Transverse colon (tissue), 4 donors: ENCODE measurements at regions not wholly inside any gene's neighbourhood (a gene's known extent, or its start where the extent isn't known, plus 50 kb on each side); places are given as distances from the start of the nearest gene placed in this dataset.
A peak's percentile ranks its signal among the peaks of the same experiment; 100 is the strongest.

Source experiments
- DNase-seq: peaks from one replicate; pipeline ENCODE4 v3.0.0-alpha.2; 2019
- H3K27ac ChIP-seq, 4 donors: fragments of 200-600 bp; sonication (generic); 2 replicates each; pipeline ENCODE4 v1.5.1; 2016 to 2018; ENCODE audit warnings: inconsistent platforms in 4 of 4
- H3K27me3 ChIP-seq: fragments of 200-600 bp; sonication (generic); 2 replicates; pipeline ENCODE4 v1.5.1; 2017; ENCODE audit warnings: inconsistent platforms
- H3K36me3 ChIP-seq, 4 donors: fragments of 200-600 bp; sonication (generic); 2 replicates each; pipeline ENCODE4 v1.5.1; 2017 to 2019; ENCODE audit warnings: inconsistent platforms in 4 of 4
- H3K4me1 ChIP-seq, 4 donors: fragments of 200-600 bp; sonication (generic); 2 replicates each; pipeline ENCODE4 v1.5.1; 2017 to 2020; ENCODE audit warnings: inconsistent platforms in 4 of 4
- H3K4me3 ChIP-seq, 4 donors: fragments of 200-600 bp; sonication (generic); 1 replicate in 1 of 4; 2 replicates in 3 of 4; pipeline versions ENCODE4 v1.5.1 to v1.6.1; 2017 to 2019; ENCODE audit warnings: inconsistent platforms in 4 of 4
- H3K9me3 ChIP-seq, 2 donors: fragments of 200-600 bp; sonication (generic); 2 replicates each; pipeline ENCODE4 v1.5.1; 2017 to 2019; ENCODE audit warnings: inconsistent platforms in 2 of 2
- EP300 ChIP-seq: sonication (generic); formaldehyde crosslinking; IDR thresholded peaks from one replicate; pipeline ENCODE4 v1.6.1; 2017; ENCODE audit warnings: antibody characterized with exemption, low read depth
- POLR2A ChIP-seq: fragments of 450-650 bp; IDR thresholded peaks from one replicate; pipeline ENCODE4 v1.6.1; 2016; ENCODE audit warnings: antibody characterized with exemption, mild to moderate bottlenecking, moderate library complexity
- POLR2AphosphoS5 ChIP-seq, 3 donors: sonication (generic); formaldehyde crosslinking; IDR thresholded peaks; one replicate each; pipeline ENCODE4 v1.6.1; 2016; ENCODE audit warnings: antibody characterized with exemption in 3 of 3
- WGBS, 2 donors: methylation state at CpG; one replicate each; pipeline ENCODE4 v1.1.5; 2018; ENCODE audit warnings: low coverage in 1 of 2; 5-methylcytosine and 5-hydroxymethylcytosine counted together
- in situ Hi-C, 4 donors: fragments of 200-750 bp; cut with MboI; loops; one replicate each; pipeline versions ENCODE4 v1.15.0 to v1.15.1; 2017; ENCODE audit warnings: low sequenced_read_pairs in 3 of 4, low pct_ligation_motif_present in 1 of 4, low pct_unique_long_range_greater_than_20kb in 1 of 4
- intact Hi-C: fragments of 100-400 bp; cut with DNase I; formaldehyde crosslinking; loops from one replicate; pipeline ENCODE4 v1.15.1; 2023; ENCODE audit warnings: low total_unique reads
- TF ChIP-seq, protein P1 (sequence below), 5 experiments: fragments of 200-600 bp in 3 of 5; fragments of 450-650 bp in 2 of 5; sonication (generic) in 3 of 5; IDR thresholded peaks; 1 replicate in 2 of 5; 2 replicates in 3 of 5; pipeline ENCODE4 v1.5.1; 2016 to 2017; ENCODE audit warnings: antibody characterized with exemption in 5 of 5, inconsistent platforms in 3 of 5, mild to moderate bottlenecking in 2 of 5, moderate library complexity in 1 of 5

- 94% methylated on average over 8 of the region's 8 CpGs; no CpG with 5 or more reads in 1 of the 2 donors for WGBS, 2 donors
- in situ Hi-C loops = no loop called here
- intact Hi-C loops = no loop called here
- TF ChIP-seq POLR2A (no peak), EP300 (no peak), POLR2AphosphoS5 (IDR thresholded peaks at IDR 0.05) (no peak)
- TF ChIP-seq, protein P1, sequence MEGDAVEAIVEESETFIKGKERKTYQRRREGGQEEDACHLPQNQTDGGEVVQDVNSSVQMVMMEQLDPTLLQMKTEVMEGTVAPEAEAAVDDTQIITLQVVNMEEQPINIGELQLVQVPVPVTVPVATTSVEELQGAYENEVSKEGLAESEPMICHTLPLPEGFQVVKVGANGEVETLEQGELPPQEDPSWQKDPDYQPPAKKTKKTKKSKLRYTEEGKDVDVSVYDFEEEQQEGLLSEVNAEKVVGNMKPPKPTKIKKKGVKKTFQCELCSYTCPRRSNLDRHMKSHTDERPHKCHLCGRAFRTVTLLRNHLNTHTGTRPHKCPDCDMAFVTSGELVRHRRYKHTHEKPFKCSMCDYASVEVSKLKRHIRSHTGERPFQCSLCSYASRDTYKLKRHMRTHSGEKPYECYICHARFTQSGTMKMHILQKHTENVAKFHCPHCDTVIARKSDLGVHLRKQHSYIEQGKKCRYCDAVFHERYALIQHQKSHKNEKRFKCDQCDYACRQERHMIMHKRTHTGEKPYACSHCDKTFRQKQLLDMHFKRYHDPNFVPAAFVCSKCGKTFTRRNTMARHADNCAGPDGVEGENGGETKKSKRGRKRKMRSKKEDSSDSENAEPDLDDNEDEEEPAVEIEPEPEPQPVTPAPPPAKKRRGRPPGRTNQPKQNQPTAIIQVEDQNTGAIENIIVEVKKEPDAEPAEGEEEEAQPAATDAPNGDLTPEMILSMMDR (IDR thresholded peaks at IDR 0.05) = no peak
- H3K27me3 ChIP-seq = no peaks in the 10 kb centered on the region
- no peak overlapping the region for H3K4me3 ChIP-seq
- no peaks in the 10 kb centered on the region for H3K9me3 ChIP-seq
- H3K27ac ChIP-seq = no peak overlapping the region
- no peak for DNase-seq
- no peaks in the 10 kb centered on the region for H3K36me3 ChIP-seq
- H3K4me1 ChIP-seq = peaks cover 0 to 24% (median 10%) of the 10 kb centered on the region in 4 donors
Measured at GRCh38 chr1:47693115-47693514, 255.3 kb downstream of the FOXD2 start.

DNA sequence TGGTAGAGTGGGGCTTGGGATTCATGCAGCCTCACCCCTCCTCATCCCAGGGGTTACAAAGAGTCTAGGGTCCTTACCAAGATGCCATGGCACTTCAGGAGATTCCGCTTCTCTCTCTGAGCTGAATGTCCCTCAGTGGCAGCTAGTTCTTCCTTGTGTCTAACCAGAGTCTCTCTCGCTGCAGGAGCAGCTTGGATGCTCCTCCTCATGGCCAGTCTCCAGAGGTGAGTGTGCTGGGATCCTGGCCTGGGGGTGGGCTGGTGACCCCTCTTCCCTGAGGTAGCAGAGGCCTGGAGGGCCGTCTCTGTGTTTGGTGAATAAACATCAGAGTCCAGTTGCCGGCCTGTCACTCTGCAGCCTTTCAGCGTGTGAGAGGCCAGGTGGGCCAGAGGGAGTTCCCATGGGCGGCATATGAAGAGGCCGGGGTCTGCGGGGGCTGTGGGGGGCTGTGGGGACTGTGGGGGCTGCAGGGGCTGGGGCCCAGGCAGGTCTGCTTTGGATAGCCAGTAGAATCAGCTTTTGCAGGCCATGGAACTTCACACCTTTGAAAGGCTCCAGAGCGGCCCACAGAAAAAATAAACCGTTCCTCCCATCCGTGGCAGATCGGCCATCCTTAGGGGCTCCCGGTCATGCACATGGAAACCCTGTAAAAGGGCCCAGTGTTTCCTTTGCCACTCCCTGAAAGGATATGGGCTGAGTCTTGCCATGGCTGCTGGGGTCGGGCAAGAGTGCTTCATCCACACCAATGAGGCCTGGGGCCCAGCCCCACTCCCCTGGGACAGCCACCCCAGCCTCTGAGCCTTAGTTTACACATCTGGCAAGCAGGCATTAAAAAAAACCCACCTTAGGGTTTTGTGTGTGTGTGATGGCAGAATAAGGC, 256.4 kb downstream of the FOXD2 start:
- Histone ChIP-seq H3K4me3 (no peak overlapping the region), H3K4me1 (peaks cover 0 to 36% (median 19%) of the 10 kb centered on the region in 4 donors), H3K9me3 (no peaks in the 10 kb centered on the region), H3K27me3 (no peaks in the 10 kb centered on the region), H3K36me3 (no peaks in the 10 kb centered on the region), H3K27ac (no peak overlapping the region)
- no peak for TF ChIP-seq POLR2A
- TF ChIP-seq EP300 = no peak
- TF ChIP-seq, protein P1 (IDR thresholded peaks at IDR 0.05) = no peak
- TF ChIP-seq POLR2AphosphoS5 (IDR thresholded peaks at IDR 0.05) = no peak
- intact Hi-C loops (no loop called here), in situ Hi-C loops (no loop called here)
- DNase-seq = no peak
- 84% methylated on average over 13 of the region's 14 CpGs; no CpG with 5 or more reads in 1 of the 2 donors for WGBS, 2 donors

- WGBS, 2 donors = 100% methylated on average over 1 of the region's 1 CpG; no CpG with 5 or more reads in 1 of the 2 donors
- Histone ChIP-seq H3K27me3 (no peaks in the 10 kb centered on the region), H3K4me3 (no peak overlapping the region), H3K9me3 (no peaks in the 10 kb centered on the region), H3K27ac (peak overlapping the region; percentile 76 to 85 (median 81)), H3K4me1 (peaks cover 0 to 37% (median 18%) of the 10 kb centered on the region in 4 donors), H3K36me3 (no peaks in the 10 kb centered on the region)
- TF ChIP-seq POLR2A (no peak), POLR2AphosphoS5 (IDR thresholded peaks at IDR 0.05) (no peak), EP300 (no peak)
- TF ChIP-seq, protein P1 (IDR thresholded peaks at IDR 0.05) = no peak
- no peak for DNase-seq
- intact Hi-C loops (no loop called here), in situ Hi-C loops (no loop called here)
Measured at GRCh38 chr1:47696404-47696736, 258.5 kb downstream of the FOXD2 start.

DNA sequence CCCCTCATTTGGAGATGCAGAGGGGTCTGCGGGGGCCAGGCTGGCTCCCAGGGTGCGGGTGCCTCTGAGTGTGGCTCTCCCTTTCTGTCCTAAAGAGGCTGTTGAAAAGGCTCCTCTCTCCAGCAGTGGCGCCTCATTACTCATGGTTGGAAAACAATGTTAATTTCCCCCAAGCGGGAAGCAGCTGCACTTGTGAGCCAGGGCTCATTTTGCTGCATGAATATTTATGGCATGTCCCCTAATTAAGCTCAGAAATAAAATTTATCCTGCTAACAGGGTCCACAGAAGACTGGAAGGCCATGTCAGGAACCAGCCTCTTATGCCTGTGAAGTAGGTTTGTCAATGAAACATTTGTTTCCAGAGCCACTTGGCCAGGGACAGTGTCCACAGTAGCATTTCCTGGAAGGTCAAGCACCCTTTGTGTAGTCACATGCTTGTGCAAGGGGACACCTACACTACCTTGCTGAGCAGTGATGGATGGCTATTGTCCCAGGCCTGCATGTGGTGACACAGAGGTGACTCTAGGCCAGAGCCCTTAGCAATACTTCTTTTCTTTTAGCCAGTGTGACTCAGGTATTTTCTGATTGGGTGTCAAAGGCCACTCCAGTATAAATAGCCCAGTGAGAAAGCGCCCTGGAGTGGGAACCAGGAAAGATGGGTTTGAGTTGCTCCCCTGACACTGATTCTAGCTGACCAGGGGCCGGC, 259.0 kb downstream of the FOXD2 start:
- peak overlapping the region; percentile 76 to 85 (median 81) for H3K27ac ChIP-seq
- H3K27me3 ChIP-seq = no peaks in the 10 kb centered on the region
- H3K4me1 ChIP-seq = peaks cover 0 to 42% (median 20%) of the 10 kb centered on the region in 4 donors
- no peaks in the 10 kb centered on the region for H3K9me3 ChIP-seq
- intact Hi-C loops = no loop called here
- 89% methylated on average over 6 of the region's 6 CpGs; no CpG with 5 or more reads in 1 of the 2 donors for WGBS, 2 donors
- no peaks in the 10 kb centered on the region for H3K36me3 ChIP-seq
- H3K4me3 ChIP-seq = no peak overlapping the region
- TF ChIP-seq EP300 = no peak
- TF ChIP-seq POLR2A = no peak
- TF ChIP-seq, protein P1 (IDR thresholded peaks at IDR 0.05) = no peak
- TF ChIP-seq POLR2AphosphoS5 (IDR thresholded peaks at IDR 0.05) = no peak
- DNase-seq = peak; percentile 39
- in situ Hi-C loops = no loop called here
